ENCODE measurements at regions not wholly inside any gene's neighbourhood (a gene's known extent, or its start where the extent isn't known, plus 50 kb on each side); places are given as distances from the start of the nearest gene placed in this dataset.
"Not testable (repeated sequence)": the region's sequence is repeated elsewhere in the genome, so short reads cannot be mapped to it uniquely, and the experiment has no call there.

- WGBS, 2 experiments (ENCODE audit: insufficient coverage in 2 of 2): 93 to 99% methylated on average over 6 to 8 of the region's 12 CpGs
These were observed 361.0 kb upstream of the HS6ST1 start for GRCh38 chr2:128679680-128680079.

DNA sequence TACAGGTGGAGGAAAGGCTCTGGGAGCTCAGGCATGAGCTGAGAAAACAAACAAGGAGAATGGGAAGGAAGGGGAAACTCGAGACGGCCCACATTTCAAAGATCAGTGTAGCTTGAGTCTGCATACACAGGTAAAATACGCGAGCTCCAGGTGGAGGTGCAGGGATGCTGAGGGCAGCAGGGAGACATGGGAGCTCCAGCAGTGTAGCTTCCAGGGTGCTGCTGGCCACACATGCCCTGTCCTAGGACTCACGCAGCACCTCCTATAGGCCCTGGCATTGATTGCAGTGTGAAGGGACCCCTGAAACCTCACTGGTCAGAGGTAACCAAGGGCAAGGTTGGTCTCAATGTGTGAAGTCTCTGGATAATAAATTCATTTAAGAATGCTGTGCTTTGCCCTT, 362.8 kb upstream of the HS6ST1 start:
- no peaks in the 10 kb centered on the region for H3K9me3 ChIP-seq (ENCODE audit: control insufficient read depth, low read length)
- H3K27ac ChIP-seq (ENCODE audit: low read depth, low read length, severe bottlenecking): no peak overlapping the region
- no peaks in the 10 kb centered on the region for H3K36me3 ChIP-seq (ENCODE audit: control insufficient read depth, insufficient read depth, low read length)
- no peak overlapping the region for H3K4me3 ChIP-seq (ENCODE audit: extremely low read depth, insufficient read depth, low read length, poor library complexity, severe bottlenecking)
- H3K4me1 ChIP-seq (ENCODE audit: control insufficient read depth, insufficient read depth, low read length, poor library complexity, severe bottlenecking): peaks cover 2% of the 10 kb centered on the region
- 87 to 91% methylated on average over 4 to 5 of the region's 5 CpGs for WGBS, 2 experiments (ENCODE audit: insufficient coverage in 2 of 2)

More at GRCh38 chr2:128679680-128680079, 361.0 kb upstream of the HS6ST1 start:
- H3K4me1 ChIP-seq (ENCODE audit: control insufficient read depth, insufficient read depth, low read length, poor library complexity, severe bottlenecking); H3K36me3 ChIP-seq (ENCODE audit: control insufficient read depth, insufficient read depth, low read length); H3K9me3 ChIP-seq (ENCODE audit: control insufficient read depth, low read length); H3K27ac ChIP-seq (ENCODE audit: low read depth, low read length, severe bottlenecking); H3K4me3 ChIP-seq (ENCODE audit: extremely low read depth, insufficient read depth, low read length, poor library complexity, severe bottlenecking): not testable (repeated sequence)

DNA sequence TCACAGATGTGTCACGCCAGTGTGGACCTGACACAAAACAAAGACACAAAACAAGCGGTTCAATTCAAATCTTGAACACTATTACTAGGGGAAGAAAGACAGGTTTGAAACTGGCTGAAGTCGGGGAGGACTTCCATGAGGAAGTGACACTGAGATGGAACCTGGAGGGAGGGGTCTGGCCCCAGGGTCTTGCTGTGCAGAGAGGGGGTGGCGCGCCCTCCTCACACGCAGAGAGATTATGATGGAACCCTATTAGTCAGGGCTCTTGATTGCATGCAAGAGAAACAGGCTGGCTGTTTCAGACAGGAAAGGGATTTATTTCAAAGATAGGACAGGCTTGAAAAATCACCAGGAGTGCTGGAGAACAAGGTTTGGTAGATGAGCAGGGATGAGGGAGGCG, 363.6 kb upstream of the HS6ST1 start:
- Histone ChIP-seq H3K4me3 (ENCODE audit: extremely low read depth, insufficient read depth, low read length, poor library complexity, severe bottlenecking) (no peak overlapping the region), H3K4me1 (ENCODE audit: control insufficient read depth, insufficient read depth, low read length, poor library complexity, severe bottlenecking) (peaks cover 2% of the 10 kb centered on the region), H3K9me3 (ENCODE audit: control insufficient read depth, low read length) (no peaks in the 10 kb centered on the region), H3K27ac (ENCODE audit: low read depth, low read length, severe bottlenecking) (no peak overlapping the region), H3K36me3 (ENCODE audit: control insufficient read depth, insufficient read depth, low read length) (no peaks in the 10 kb centered on the region)
- WGBS, 2 experiments (ENCODE audit: insufficient coverage in 2 of 2): 96% methylated on average over 3 to 5 of the region's 7 CpGs

GRCh38 chr2:128682729-128683284, 364.1 kb upstream of the HS6ST1 start:
- Histone ChIP-seq H3K4me3 (ENCODE audit: extremely low read depth, insufficient read depth, low read length, poor library complexity, severe bottlenecking) (no peak overlapping the region), H3K27ac (ENCODE audit: low read depth, low read length, severe bottlenecking) (no peak overlapping the region), H3K9me3 (ENCODE audit: control insufficient read depth, low read length) (no peaks in the 10 kb centered on the region), H3K36me3 (ENCODE audit: control insufficient read depth, insufficient read depth, low read length) (no peaks in the 10 kb centered on the region), H3K4me1 (ENCODE audit: control insufficient read depth, insufficient read depth, low read length, poor library complexity, severe bottlenecking) (peaks cover 2% of the 10 kb centered on the region)
- WGBS, 2 experiments (ENCODE audit: insufficient coverage in 2 of 2): 85 to 90% methylated on average over 13 of the region's 13 CpGs

DNA sequence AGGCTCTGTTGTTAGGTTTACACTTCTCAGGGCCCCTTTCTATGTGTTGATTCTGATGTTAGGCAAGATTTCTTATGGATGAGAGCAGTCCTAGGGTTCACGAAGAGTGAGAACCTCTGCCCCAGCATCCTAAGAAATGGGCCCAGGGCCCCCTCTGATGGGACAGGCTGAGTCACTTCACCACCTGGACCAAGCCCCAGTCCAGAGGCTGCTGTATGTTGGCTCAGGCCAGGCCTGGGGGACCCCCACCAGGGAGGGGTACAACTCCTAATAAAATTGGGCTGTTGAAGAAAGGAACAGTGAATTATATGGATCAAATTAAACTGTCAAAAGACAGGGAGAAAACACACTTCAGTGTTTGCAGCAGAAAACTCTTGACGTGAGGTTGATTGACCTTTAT, 365.9 kb upstream of the HS6ST1 start:
- Histone ChIP-seq H3K4me1 (ENCODE audit: control insufficient read depth, insufficient read depth, low read length, poor library complexity, severe bottlenecking) (peaks cover 2% of the 10 kb centered on the region), H3K27ac (ENCODE audit: low read depth, low read length, severe bottlenecking) (no peak overlapping the region), H3K4me3 (ENCODE audit: extremely low read depth, insufficient read depth, low read length, poor library complexity, severe bottlenecking) (no peak overlapping the region), H3K9me3 (ENCODE audit: control insufficient read depth, low read length) (no peaks in the 10 kb centered on the region), H3K36me3 (ENCODE audit: control insufficient read depth, insufficient read depth, low read length) (no peaks in the 10 kb centered on the region)
- 91 to 100% methylated on average over 1 of the region's 2 CpGs for WGBS, 2 experiments (ENCODE audit: insufficient coverage in 2 of 2)

- Histone ChIP-seq H3K4me3 (ENCODE audit: extremely low read depth, insufficient read depth, low read length, poor library complexity, severe bottlenecking) (no peak overlapping the region), H3K27ac (ENCODE audit: low read depth, low read length, severe bottlenecking) (no peak overlapping the region), H3K4me1 (ENCODE audit: control insufficient read depth, insufficient read depth, low read length, poor library complexity, severe bottlenecking) (peaks cover 2% of the 10 kb centered on the region), H3K9me3 (ENCODE audit: control insufficient read depth, low read length) (no peaks in the 10 kb centered on the region), H3K36me3 (ENCODE audit: control insufficient read depth, insufficient read depth, low read length) (no peaks in the 10 kb centered on the region)
- WGBS, 2 experiments (ENCODE audit: insufficient coverage in 2 of 2): 90 to 92% methylated on average over 8 of the region's 10 CpGs
These were observed 367.3 kb upstream of the HS6ST1 start for GRCh38 chr2:128685841-128686496.

DNA sequence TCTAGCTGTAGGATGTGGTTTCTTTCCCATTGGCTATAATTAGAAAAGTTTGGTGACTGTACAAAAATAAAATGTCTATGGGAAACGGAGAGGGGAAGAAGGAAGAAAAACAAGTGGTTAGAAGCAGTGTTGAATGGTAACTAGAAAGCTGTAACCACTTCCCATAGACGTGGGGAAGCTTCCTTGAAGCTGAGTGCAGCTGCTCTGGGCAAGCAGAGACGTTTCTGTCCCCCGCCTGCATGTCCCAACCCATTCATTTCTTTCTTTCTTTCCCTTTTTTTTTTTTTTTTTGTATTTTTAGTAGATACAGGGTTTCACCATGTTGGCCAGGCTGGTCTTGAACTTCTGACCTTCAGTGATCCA, 367.8 kb upstream of the HS6ST1 start:
- Histone ChIP-seq H3K4me3 (ENCODE audit: extremely low read depth, insufficient read depth, low read length, poor library complexity, severe bottlenecking) (no peak overlapping the region), H3K27ac (ENCODE audit: low read depth, low read length, severe bottlenecking) (no peak overlapping the region), H3K4me1 (ENCODE audit: control insufficient read depth, insufficient read depth, low read length, poor library complexity, severe bottlenecking) (peaks cover 2% of the 10 kb centered on the region), H3K9me3 (ENCODE audit: control insufficient read depth, low read length) (no peaks in the 10 kb centered on the region), H3K36me3 (ENCODE audit: control insufficient read depth, insufficient read depth, low read length) (no peaks in the 10 kb centered on the region)
- WGBS, 2 experiments (ENCODE audit: insufficient coverage in 2 of 2): 90 to 100% methylated on average over 1 of the region's 4 CpGs

DNA sequence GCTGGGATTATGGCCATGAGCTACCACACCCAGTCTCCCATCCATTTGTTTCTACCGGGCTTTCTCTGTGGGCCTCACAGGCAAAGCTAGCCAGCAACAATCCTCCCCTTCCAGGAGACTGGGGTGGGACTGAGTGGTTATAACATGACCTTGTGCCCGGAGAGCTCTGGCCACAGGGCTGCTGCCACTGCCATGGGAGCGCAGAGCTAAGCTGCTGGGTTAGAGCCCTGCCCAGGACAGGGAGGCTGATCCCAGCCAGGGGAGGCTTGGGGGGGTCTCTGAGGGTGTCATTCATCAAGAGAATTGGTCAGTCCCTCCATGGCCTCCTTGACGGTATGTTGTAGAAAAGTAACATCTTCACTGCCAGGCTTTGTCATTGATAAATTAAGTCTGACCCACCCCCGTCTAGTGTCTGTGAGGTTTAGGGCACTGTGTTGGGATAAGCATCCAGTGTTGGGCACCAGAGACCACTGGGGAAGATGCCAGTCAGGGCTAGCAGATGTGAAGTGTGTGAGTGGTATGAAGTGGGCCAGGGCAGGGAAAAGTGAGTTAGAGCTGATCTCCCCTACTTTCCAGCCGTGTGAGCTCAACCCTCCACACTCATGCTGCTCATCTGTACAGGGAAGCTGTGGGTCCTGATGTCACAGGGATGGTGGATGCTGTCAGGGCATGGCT, 368.4 kb upstream of the HS6ST1 start:
- peaks cover 2% of the 10 kb centered on the region for H3K4me1 ChIP-seq (ENCODE audit: control insufficient read depth, insufficient read depth, low read length, poor library complexity, severe bottlenecking)
- WGBS, 2 experiments (ENCODE audit: insufficient coverage in 2 of 2): 80 to 98% methylated on average over 4 of the region's 6 CpGs
- H3K27ac ChIP-seq (ENCODE audit: low read depth, low read length, severe bottlenecking): no peak overlapping the region
- no peaks in the 10 kb centered on the region for H3K36me3 ChIP-seq (ENCODE audit: control insufficient read depth, insufficient read depth, low read length)
- H3K4me3 ChIP-seq (ENCODE audit: extremely low read depth, insufficient read depth, low read length, poor library complexity, severe bottlenecking): no peak overlapping the region
- H3K9me3 ChIP-seq (ENCODE audit: control insufficient read depth, low read length): no peaks in the 10 kb centered on the region

- no peaks in the 10 kb centered on the region for H3K9me3 ChIP-seq (ENCODE audit: control insufficient read depth, low read length)
- peaks cover 1% of the 10 kb centered on the region for H3K4me1 ChIP-seq (ENCODE audit: control insufficient read depth, insufficient read depth, low read length, poor library complexity, severe bottlenecking)
- no peak overlapping the region for H3K27ac ChIP-seq (ENCODE audit: low read depth, low read length, severe bottlenecking)
- 89 to 96% methylated on average over 4 of the region's 4 CpGs for WGBS, 2 experiments (ENCODE audit: insufficient coverage in 2 of 2)
- H3K36me3 ChIP-seq (ENCODE audit: control insufficient read depth, insufficient read depth, low read length): no peaks in the 10 kb centered on the region
- no peak overlapping the region for H3K4me3 ChIP-seq (ENCODE audit: extremely low read depth, insufficient read depth, low read length, poor library complexity, severe bottlenecking)
These were observed 368.9 kb upstream of the HS6ST1 start for GRCh38 chr2:128687565-128687964.

GRCh38 chr2:128689971-128690370, 371.3 kb upstream of the HS6ST1 start:
- no peaks in the 10 kb centered on the region for H3K9me3 ChIP-seq (ENCODE audit: control insufficient read depth, low read length)
- no peaks in the 10 kb centered on the region for H3K36me3 ChIP-seq (ENCODE audit: control insufficient read depth, insufficient read depth, low read length)
- WGBS, 2 experiments (ENCODE audit: insufficient coverage in 2 of 2): 88% methylated on average over 10 to 13 of the region's 14 CpGs
- H3K4me1 ChIP-seq (ENCODE audit: control insufficient read depth, insufficient read depth, low read length, poor library complexity, severe bottlenecking): no peaks in the 10 kb centered on the region
- no peak overlapping the region for H3K27ac ChIP-seq (ENCODE audit: low read depth, low read length, severe bottlenecking)
- H3K4me3 ChIP-seq (ENCODE audit: extremely low read depth, insufficient read depth, low read length, poor library complexity, severe bottlenecking): no peak overlapping the region

- no peak overlapping the region for H3K27ac ChIP-seq (ENCODE audit: low read depth, low read length, severe bottlenecking)
- no peaks in the 10 kb centered on the region for H3K9me3 ChIP-seq (ENCODE audit: control insufficient read depth, low read length)
- WGBS, 2 experiments (ENCODE audit: insufficient coverage in 2 of 2): 92 to 100% methylated on average over 3 to 14 of the region's 14 CpGs
- no peak overlapping the region for H3K4me3 ChIP-seq (ENCODE audit: extremely low read depth, insufficient read depth, low read length, poor library complexity, severe bottlenecking)
- no peaks in the 10 kb centered on the region for H3K4me1 ChIP-seq (ENCODE audit: control insufficient read depth, insufficient read depth, low read length, poor library complexity, severe bottlenecking)
- H3K36me3 ChIP-seq (ENCODE audit: control insufficient read depth, insufficient read depth, low read length): no peaks in the 10 kb centered on the region
These were observed 371.8 kb upstream of the HS6ST1 start for GRCh38 chr2:128690431-128690830.
